HG03064 (cell line): ENCODE measurements at regions not wholly inside any gene's neighbourhood (a gene's known extent, or its start where the extent isn't known, plus 50 kb on each side); places are given as distances from the start of the nearest gene placed in this dataset.

Experiments
- ATAC-seq: cut with Tn5 transposase; IDR thresholded peaks from one replicate; pipeline ENCODE4 v1.9.1; 2021; ENCODE audit warnings: low read depth; ENCODE audit not compliant: unreplicated experiment

DNA sequence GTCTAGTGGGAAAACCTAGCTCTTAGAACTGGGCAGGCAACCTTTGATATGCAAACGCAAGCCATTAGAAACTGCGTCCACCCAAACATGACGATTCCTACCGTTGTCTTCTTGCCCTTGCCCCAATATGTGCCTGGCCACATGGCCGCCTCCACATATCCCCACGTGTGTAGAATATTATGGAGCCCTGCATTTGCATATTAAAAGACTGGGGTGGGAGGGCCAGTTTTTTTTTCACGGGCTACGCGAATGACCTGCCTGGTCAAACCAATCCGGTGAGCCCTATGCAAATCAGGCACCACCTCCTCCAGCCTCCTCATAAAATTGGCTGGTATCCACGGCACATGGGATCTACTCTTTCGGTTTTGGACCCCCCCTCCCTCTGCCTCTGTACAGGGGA, 381.0 kb upstream of the RGMA start:
- no peak for ATAC-seq

- ATAC-seq = no peak
These were observed 378.3 kb upstream of the RGMA start for GRCh38 chr15:93467337-93467736.

DNA sequence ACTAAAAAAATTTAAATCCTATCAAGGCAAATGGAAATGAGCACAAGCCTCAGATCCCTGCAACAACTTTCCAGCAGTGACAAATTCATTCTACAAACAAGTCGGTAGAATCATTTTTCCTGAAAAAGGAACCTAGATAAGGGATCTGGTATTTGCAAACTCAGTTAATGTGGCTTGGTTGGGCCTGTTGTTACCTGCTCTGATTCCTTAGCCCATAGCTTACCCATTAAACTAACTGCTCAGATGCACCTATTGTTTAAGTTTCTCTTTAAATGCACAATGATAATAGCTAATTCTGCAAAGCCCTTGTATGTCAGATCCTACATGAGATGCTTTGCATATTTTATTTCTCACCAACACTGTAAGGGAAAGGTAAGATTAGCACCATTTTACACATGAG, 377.4 kb upstream of the RGMA start:
- ATAC-seq = no peak

- ATAC-seq = no peak
These were observed 373.7 kb upstream of the RGMA start for GRCh38 chr15:93462690-93463089.

GRCh38 chr15:93460717-93461116, 371.7 kb upstream of the RGMA start:
- peak; percentile 80 for ATAC-seq

DNA sequence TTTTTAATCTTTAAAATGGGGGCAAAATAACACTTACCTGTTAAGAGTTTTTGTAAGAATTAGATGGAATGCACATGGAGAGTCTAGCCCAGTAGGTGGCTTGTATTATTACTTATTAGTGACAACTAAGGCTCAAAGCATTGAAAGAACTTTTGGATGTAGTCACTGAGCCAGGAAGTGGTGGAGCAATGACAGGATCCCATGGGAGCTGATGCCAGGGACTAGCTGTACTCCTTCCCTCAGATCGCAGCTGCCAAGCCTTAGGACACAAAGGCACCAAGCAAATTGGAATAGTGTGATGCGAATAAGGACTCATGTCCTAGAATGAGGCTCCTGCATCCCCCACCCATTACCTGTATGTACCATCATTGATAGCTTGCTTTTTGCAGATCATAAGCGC, 370.4 kb upstream of the RGMA start:
- ATAC-seq = no peak

DNA sequence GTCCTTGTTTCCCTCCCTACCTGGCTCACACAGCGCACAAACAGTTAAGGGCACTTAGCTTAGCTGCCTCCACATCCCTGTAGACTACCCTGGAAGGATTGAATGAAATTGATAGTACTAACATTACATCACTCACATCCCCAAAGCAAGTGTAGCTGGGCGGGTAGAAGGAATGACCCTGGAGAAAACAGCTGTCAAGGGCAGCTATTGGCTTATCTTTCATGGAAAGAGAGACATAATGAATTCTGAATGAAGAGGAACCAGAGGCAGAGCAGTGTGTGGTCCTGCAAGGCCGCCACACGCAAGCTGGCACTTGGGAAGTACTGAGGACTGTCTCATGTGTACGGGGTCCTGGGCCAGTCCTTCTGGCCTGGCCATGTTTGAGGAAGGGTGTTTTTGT, 369.6 kb upstream of the RGMA start:
- ATAC-seq = no peak

DNA sequence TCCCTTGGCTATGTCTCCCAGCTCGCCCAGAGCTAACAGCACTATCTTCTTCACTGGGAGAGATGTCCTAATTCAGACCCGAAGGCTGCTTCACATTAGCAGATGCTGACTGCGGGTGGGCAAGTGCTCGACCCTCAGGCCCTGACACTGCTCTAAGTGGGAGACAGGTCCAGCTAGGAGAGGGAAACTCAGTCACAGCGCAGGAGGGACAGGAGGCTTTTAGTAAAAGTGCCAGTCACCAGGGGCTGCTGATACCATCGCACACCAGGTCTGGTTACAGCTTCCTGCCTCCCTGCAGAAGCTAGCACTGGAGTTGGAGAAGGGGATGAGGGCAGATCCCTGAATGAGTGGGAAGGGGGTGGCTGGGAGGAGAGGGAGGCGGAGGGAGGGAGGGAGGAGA, 365.8 kb upstream of the RGMA start:
- no peak for ATAC-seq

DNA sequence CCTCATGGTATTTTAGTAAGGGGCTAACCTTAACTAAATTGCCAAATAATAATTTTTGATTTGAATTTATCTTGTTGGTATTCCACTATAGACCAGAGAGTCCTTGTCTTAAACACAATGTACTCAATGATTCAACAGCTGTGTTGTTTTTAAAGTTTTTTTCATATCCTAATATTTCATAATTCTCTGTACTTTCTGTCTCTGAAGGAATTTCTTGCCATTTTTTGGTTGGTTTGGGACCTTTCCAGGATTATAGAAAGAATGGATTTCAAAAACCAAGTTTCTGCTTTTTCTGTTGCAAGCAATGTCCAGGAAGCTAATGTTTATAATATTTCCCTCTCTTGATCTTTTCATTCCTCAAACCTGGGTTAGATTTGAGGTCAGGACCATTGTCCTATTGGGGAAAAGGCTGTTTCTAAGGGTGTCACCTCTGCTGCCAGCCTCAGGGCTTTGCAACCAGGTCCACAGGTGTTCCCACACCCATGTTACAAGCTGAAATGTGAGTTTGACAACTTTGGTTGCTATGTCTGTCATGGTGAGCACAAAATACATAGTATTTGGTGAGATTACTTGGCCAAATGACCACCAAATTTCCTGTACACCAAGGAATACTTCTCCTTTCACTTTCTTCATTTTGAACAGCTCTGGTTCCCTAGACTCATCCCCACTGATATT, 363.7 kb upstream of the RGMA start:
- no peak for ATAC-seq

GRCh38 chr15:93451822-93452221, 362.8 kb upstream of the RGMA start:
- ATAC-seq = no peak

- no peak for ATAC-seq
These were observed 362.3 kb upstream of the RGMA start for GRCh38 chr15:93451265-93451664.

DNA sequence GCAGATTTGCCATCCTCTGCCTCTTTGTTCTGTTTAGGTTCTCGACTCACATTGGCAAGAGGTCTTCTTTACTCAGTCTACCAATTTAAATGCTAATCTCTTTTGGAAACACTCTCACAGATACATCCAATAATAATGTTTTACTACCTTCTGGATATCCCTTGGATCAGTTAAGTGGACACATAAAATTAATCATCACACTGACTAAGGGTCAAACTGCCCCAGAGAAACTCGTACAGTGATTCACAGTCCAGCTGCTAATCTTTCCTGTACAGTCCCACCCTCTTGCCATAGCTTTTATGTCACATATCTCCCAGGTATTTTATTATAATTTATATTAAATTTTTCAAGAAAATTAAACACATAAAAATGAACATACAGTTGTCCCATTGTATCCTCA, 360.8 kb upstream of the RGMA start:
- no peak for ATAC-seq

DNA sequence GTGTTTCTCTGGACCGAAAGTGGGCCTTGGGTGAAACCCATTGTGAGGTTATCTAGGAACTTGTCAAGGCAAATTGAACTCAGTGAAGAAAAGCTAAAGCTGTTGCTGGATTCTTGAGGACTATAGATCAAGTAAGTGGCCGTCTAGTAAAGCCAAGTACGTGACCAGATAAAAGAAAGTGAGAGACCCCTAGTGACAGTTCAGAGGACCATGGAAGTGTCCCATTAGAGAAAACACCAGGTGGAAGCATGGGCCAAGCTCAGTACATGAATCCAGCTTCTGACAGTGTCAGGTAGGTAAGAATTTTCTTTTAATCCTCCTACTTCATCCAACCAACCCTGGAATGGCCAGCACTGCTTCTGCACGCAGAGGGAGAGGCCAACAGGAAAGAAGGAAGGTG, 349.3 kb upstream of the RGMA start:
- ATAC-seq = no peak

- ATAC-seq = no peak
These were observed 343.5 kb upstream of the RGMA start for GRCh38 chr15:93432474-93432873.

GRCh38 chr15:93428807-93429351, 339.9 kb upstream of the RGMA start:
- ATAC-seq = no peak

DNA sequence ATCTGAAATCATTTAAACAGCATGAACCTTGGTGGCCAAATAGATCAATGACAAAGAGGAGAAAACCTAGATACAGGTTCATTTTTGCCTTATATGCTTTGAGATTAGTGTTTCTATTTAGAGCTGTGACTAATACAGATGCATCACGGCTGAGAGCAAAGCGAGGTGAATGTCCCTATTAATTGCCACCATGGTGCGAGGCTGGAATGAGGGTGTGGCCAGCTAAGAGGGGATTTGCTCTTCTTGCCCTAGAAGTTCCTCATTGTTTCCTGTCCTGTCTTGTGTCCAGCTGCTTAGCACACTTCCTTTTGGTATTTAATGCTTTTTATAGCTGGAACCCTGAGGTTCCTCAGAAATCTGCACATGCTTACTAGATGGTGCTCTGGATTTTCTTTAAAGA, 339.1 kb upstream of the RGMA start:
- no peak for ATAC-seq

DNA sequence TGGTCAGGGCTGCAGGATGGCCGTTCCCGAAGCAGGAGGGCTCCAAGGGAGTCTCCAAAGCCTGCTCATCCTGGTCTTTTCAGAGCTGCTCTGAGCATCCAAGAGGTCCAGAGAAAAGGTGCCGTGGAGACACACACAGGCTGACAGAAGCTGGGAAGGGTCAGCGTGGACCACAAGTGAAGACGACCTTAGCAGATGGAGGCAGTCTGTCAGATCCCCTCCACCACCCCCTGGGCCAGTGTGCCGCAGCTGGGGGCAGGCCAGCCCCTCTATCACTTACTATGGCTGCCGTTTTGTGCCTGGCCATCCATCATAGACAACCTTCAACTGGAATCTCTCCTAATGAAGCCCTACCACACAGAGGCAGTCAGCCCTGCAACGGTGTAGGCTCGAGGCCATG, 335.1 kb upstream of the RGMA start:
- ATAC-seq = no peak

- ATAC-seq = no peak
These were observed 333.5 kb upstream of the RGMA start for GRCh38 chr15:93422476-93422875.

GRCh38 chr15:93420477-93420876, 331.5 kb upstream of the RGMA start:
- no peak for ATAC-seq

- ATAC-seq = no peak
These were observed 331.0 kb upstream of the RGMA start for GRCh38 chr15:93420050-93420452.

GRCh38 chr15:93418566-93418965, 329.6 kb upstream of the RGMA start:
- ATAC-seq = no peak

DNA sequence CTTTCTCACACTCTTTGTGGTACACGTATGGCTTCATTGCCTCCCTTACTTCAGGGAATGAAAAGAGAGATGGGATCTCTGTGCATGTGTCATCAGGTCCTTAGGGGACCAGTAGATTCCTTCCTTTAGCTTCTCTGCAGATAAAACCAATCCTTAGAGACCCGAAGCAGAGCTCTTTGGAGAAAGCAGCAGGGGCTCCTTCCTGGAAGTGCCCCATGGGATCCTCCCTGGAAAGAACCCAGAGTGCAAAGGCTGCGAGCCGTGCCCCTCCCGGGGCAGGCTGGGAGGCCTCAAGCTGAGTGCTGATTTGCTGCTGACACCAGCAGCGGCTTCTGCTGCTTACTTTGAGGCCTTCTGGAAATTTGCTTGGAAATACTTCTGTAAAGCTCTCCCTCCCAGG, 328.6 kb upstream of the RGMA start:
- ATAC-seq = no peak

DNA sequence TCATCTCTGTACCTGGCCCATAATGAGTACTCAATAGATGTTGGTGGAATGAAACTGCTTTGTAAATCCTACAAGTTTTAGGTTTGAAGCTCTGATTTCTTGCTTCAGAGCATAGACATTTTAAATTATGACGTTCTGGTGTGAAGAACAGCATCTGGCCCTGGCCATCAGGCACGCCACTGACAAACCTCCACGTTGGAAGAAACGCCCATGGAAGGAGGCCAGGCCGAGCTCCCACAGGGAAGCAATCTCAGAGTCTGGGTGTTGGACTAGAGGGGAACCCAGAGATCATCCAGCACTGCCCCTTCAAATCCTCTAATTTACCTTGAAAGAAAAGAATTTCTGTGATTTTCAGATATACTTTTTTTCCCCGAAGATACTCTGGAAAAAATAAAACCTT, 328.1 kb upstream of the RGMA start:
- ATAC-seq = no peak
